Transverse colon (tissue), 4 donors: ENCODE measurements at regions not wholly inside any gene's neighbourhood (a gene's known extent, or its start where the extent isn't known, plus 50 kb on each side); places are given as distances from the start of the nearest gene placed in this dataset.

Experiments
- DNase-seq: peaks from one replicate; pipeline ENCODE4 v3.0.0-alpha.2; 2019
- H3K27ac ChIP-seq, 4 donors: fragments of 200-600 bp; sonication (generic); 2 replicates each; pipeline ENCODE4 v1.5.1; 2016 to 2018; ENCODE audit warnings: inconsistent platforms in 4 of 4
- H3K27me3 ChIP-seq: fragments of 200-600 bp; sonication (generic); 2 replicates; pipeline ENCODE4 v1.5.1; 2017; ENCODE audit warnings: inconsistent platforms
- H3K36me3 ChIP-seq, 4 donors: fragments of 200-600 bp; sonication (generic); 2 replicates each; pipeline ENCODE4 v1.5.1; 2017 to 2019; ENCODE audit warnings: inconsistent platforms in 4 of 4
- H3K4me1 ChIP-seq, 4 donors: fragments of 200-600 bp; sonication (generic); 2 replicates each; pipeline ENCODE4 v1.5.1; 2017 to 2020; ENCODE audit warnings: inconsistent platforms in 4 of 4
- H3K4me3 ChIP-seq, 4 donors: fragments of 200-600 bp; sonication (generic); 1 replicate in 1 of 4; 2 replicates in 3 of 4; pipeline versions ENCODE4 v1.5.1 to v1.6.1; 2017 to 2019; ENCODE audit warnings: inconsistent platforms in 4 of 4
- H3K9me3 ChIP-seq, 2 donors: fragments of 200-600 bp; sonication (generic); 2 replicates each; pipeline ENCODE4 v1.5.1; 2017 to 2019; ENCODE audit warnings: inconsistent platforms in 2 of 2
- CTCF ChIP-seq, 5 experiments: fragments of 200-600 bp in 3 of 5; fragments of 450-650 bp in 2 of 5; sonication (generic) in 3 of 5; IDR thresholded peaks; 1 replicate in 2 of 5; 2 replicates in 3 of 5; pipeline ENCODE4 v1.5.1; 2016 to 2017; ENCODE audit warnings: antibody characterized with exemption in 5 of 5, inconsistent platforms in 3 of 5, mild to moderate bottlenecking in 2 of 5, moderate library complexity in 1 of 5
- EP300 ChIP-seq: sonication (generic); formaldehyde crosslinking; IDR thresholded peaks from one replicate; pipeline ENCODE4 v1.6.1; 2017; ENCODE audit warnings: antibody characterized with exemption, low read depth
- POLR2A ChIP-seq: fragments of 450-650 bp; IDR thresholded peaks from one replicate; pipeline ENCODE4 v1.6.1; 2016; ENCODE audit warnings: antibody characterized with exemption, mild to moderate bottlenecking, moderate library complexity
- POLR2AphosphoS5 ChIP-seq, 3 donors: sonication (generic); formaldehyde crosslinking; IDR thresholded peaks; one replicate each; pipeline ENCODE4 v1.6.1; 2016; ENCODE audit warnings: antibody characterized with exemption in 3 of 3
- WGBS, 2 donors: methylation state at CpG; one replicate each; pipeline ENCODE4 v1.1.5; 2018; ENCODE audit warnings: low coverage in 1 of 2; 5-methylcytosine and 5-hydroxymethylcytosine counted together
- in situ Hi-C, 4 donors: fragments of 200-750 bp; cut with MboI; loops; one replicate each; pipeline versions ENCODE4 v1.15.0 to v1.15.1; 2017; ENCODE audit warnings: low sequenced_read_pairs in 3 of 4, low pct_ligation_motif_present in 1 of 4, low pct_unique_long_range_greater_than_20kb in 1 of 4
- intact Hi-C: fragments of 100-400 bp; cut with DNase I; formaldehyde crosslinking; loops from one replicate; pipeline ENCODE4 v1.15.1; 2023; ENCODE audit warnings: low total_unique reads

- no peak overlapping the region for H3K27ac ChIP-seq
- WGBS, 2 donors = 83% methylated on average over 14 of the region's 14 CpGs; no CpG with 5 or more reads in 1 of the 2 donors
- in situ Hi-C loops = no loop called here
- H3K36me3 ChIP-seq = no peaks in the 10 kb centered on the region
- no peaks in the 10 kb centered on the region for H3K4me1 ChIP-seq
- no peak for DNase-seq
- no peak for TF ChIP-seq POLR2A
- TF ChIP-seq CTCF (IDR thresholded peaks at IDR 0.05) = no peak
- no peak for TF ChIP-seq EP300
- TF ChIP-seq POLR2AphosphoS5 (IDR thresholded peaks at IDR 0.05) = no peak
- no peak overlapping the region for H3K4me3 ChIP-seq
- H3K27me3 ChIP-seq = peaks cover 3% of the 10 kb centered on the region
- intact Hi-C loops = no loop called here
- no peaks in the 10 kb centered on the region for H3K9me3 ChIP-seq
Measured at GRCh38 chr22:48923165-48923865, 904.4 kb downstream of the BRD1 start.

DNA sequence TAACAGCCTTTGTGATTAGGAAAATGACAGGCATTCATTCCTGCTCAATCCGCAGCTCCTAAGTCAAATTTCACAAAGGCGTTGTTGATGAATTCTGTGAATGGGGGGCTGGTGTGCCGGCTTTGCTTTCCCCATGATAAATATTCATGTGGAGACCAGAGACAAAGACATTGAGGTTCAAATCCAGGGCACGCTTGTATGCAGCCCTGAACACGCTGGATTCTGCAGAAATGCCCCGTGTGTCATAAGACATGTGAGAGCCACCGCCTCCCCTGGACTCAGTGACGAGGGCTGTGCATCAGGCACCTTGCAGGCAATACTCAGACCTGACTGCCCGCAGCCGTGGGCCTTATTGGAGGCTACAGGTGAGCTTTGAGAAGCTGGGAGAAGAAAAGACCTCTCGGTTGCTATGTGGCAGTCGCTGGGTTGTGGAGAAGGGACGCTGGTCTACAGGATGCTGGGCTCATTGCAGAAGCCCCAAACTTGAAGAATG lies 906.2 kb downstream of the BRD1 start:
- in situ Hi-C loops = no loop called here
- intact Hi-C loops = no loop called here
- H3K27me3 ChIP-seq = peaks cover 3% of the 10 kb centered on the region
- H3K4me1 ChIP-seq = no peaks in the 10 kb centered on the region
- DNase-seq = no peak
- H3K9me3 ChIP-seq = no peaks in the 10 kb centered on the region
- no peak overlapping the region for H3K4me3 ChIP-seq
- TF ChIP-seq POLR2A (no peak), CTCF (IDR thresholded peaks at IDR 0.05) (no peak), POLR2AphosphoS5 (IDR thresholded peaks at IDR 0.05) (no peak), EP300 (no peak)
- H3K36me3 ChIP-seq = no peaks in the 10 kb centered on the region
- 78 to 83% methylated on average over 6 to 13 of the region's 13 CpGs for WGBS, 2 donors
- H3K27ac ChIP-seq = no peak overlapping the region

DNA sequence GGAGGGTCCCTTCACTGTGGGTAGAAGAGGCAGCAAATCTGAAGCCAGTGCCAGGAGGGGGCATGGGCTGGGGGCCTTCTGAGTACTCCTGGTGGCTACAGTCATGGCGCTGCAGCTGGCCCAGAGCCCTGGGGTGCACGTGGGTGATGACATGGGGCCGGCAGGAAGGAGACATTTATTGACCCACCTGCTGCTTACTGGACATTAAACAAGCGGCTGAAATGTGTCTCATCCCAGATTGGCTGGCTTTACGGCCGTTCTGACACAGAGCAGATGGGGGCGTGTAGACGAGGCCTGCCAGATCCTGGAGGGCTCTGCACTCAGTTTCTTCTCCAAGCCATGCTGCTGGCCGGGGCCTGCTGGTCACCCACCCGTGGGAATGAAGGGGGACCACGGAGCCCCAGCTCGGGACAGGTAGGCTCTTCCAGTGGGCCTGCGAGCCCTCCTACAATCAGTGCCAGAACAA lies 906.9 kb downstream of the BRD1 start:
- Histone ChIP-seq H3K4me1 (no peaks in the 10 kb centered on the region), H3K4me3 (no peak overlapping the region), H3K27me3 (peaks cover 8% of the 10 kb centered on the region), H3K36me3 (no peaks in the 10 kb centered on the region), H3K9me3 (no peaks in the 10 kb centered on the region), H3K27ac (no peak overlapping the region)
- DNase-seq = no peak
- in situ Hi-C loops = no loop called here
- TF ChIP-seq POLR2A (no peak), POLR2AphosphoS5 (IDR thresholded peaks at IDR 0.05) (no peak), EP300 (no peak), CTCF (IDR thresholded peaks at IDR 0.05) (no peak)
- 44 to 100% methylated on average over 1 to 13 of the region's 13 CpGs for WGBS, 2 donors
- intact Hi-C loops = no loop called here

- in situ Hi-C loops = no loop called here
- H3K9me3 ChIP-seq = no peaks in the 10 kb centered on the region
- H3K27ac ChIP-seq = no peak overlapping the region
- intact Hi-C loops = no loop called here
- no peak overlapping the region for H3K4me3 ChIP-seq
- no peak for TF ChIP-seq POLR2AphosphoS5 (IDR thresholded peaks at IDR 0.05)
- TF ChIP-seq CTCF (IDR thresholded peaks at IDR 0.05) = no peak
- TF ChIP-seq POLR2A = no peak
- TF ChIP-seq EP300 = no peak
- peaks cover 14% of the 10 kb centered on the region for H3K27me3 ChIP-seq
- no peaks in the 10 kb centered on the region for H3K36me3 ChIP-seq
- 77% methylated on average over 16 of the region's 17 CpGs; no CpG with 5 or more reads in 1 of the 2 donors for WGBS, 2 donors
- no peak for DNase-seq
- H3K4me1 ChIP-seq = no peaks in the 10 kb centered on the region
Measured at GRCh38 chr22:48919851-48920589, 907.7 kb downstream of the BRD1 start.
